NCI-H82 treated with DMSO at 0.1 percent for 48 hours (cell line): ENCODE measurements at regions not wholly inside any gene's neighbourhood (a gene's known extent, or its start where the extent isn't known, plus 50 kb on each side); places are given as distances from the start of the nearest gene placed in this dataset.
"Not testable (repeated sequence)": the region's sequence is repeated elsewhere in the genome, so short reads cannot be mapped to it uniquely, and the experiment has no call there.

Experiments used
- DNase-seq: peaks from one replicate; lab custom pipeline; 2025; ENCODE audit not compliant: unreplicated experiment; lab: John Stamatoyannopoulos, UW

DNA sequence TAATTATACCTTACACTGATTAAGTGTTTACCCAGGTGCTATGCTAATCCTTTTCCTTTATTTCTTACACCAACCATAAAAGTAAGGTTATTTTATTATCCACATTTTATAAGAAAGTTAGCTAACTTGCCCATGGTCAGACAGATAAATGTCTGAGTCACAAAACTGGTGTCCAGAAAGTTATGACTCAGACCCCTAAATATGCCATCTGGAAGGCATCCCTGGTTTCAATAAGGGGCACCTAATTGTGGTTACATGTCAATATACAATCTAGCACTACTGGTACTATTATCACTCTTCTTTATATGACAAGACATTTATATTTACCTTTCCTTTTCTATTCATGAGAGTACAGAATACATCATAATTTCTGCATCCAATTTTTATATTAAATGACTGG is 496.5 kb upstream of the ADGRL2 start:
- no peak for DNase-seq

DNA sequence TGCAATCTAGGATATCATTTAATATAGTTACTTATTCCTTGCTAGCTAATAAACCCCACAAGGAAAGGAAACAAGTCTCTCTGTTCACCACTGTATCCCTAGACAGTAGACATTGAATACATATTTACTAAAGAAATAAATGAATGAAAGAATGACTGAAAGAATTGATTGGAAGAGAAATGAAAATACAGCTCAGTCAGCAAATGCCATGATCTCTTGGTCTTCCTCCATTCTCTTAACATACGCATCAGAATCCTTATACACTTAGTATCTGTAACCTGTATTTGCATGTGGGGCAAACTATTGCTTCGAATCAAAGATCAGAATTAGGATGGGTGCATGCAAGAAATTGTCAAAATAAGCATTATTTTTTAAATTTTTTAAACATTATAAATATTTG is 500.8 kb upstream of the ADGRL2 start:
- DNase-seq = no peak

DNA sequence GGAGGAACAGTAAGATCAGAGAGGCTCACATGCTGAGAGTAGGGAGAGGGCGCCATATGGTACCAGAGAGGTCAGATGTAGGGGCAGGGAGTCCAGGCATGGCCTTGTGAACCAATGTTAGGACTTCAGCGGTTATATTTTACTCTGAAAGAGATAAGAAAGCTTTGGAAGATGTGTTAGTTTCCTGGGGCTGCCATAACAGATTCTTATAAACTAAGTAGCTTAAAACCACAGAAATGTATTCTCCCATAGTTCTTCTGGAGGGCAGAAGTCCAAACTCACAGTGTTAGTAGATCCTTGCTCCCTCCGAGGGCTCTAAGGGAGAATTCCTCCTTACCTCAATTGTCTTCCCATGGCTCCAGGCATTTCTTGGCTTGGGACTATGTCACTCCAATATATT is 502.5 kb upstream of the ADGRL2 start:
- DNase-seq = no peak

DNA sequence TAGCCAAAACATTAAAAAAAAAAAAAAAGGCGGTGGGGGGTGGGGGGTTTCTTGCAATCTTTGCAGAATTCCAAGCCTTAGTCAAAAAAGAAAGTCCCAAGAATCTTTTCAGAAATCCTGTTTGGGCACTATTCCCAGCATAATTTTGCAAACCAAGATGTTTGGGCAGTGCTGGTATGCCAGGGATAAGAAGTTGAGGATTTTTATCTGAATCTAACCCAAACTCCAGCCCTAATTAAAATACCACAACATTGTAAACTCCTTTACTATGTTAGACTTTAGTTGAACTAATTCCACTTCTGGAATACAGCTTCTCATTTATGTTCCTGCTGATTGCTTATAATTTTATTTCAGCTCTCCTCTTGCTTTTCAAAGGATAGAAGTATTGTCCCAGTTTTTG is 504.1 kb upstream of the ADGRL2 start:
- no peak for DNase-seq

DNA sequence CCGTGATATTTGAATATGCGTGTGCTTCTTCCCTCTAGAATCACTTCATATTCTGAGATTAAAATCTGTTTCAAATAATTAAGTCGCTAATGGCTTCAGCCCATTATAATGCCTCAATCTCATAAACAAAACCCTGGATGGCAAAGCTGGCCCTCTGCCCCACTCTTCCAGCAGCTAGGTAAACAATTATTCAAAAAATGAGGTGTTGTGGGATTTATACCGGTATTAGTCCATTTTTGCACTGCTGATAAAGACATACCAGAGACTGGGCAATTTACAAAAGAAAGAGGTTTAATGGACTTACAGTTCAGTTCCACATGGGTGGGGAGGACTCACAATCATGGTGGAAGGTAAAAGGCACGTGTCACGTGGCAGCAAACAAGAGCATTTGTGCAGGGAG is 510.4 kb upstream of the ADGRL2 start:
- no peak for DNase-seq

DNA sequence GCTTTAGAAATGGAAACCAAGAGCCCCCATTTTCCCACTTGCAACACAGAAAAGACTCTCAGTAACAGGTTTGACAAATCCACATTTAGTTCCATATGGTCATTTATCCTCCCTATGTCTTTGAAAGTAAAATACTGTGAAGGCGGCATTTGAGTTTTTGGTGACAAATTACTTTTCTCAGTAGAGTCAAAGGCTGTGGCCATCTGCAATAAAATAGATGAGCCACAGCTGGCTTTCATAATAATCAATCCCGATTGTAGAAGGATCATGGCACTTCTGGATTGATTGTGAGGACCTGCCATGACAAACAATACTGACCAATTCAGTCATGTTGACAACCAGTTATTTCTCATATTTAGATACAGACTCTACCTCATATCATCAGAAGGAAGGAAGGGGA is 512.0 kb upstream of the ADGRL2 start:
- no peak for DNase-seq

DNA sequence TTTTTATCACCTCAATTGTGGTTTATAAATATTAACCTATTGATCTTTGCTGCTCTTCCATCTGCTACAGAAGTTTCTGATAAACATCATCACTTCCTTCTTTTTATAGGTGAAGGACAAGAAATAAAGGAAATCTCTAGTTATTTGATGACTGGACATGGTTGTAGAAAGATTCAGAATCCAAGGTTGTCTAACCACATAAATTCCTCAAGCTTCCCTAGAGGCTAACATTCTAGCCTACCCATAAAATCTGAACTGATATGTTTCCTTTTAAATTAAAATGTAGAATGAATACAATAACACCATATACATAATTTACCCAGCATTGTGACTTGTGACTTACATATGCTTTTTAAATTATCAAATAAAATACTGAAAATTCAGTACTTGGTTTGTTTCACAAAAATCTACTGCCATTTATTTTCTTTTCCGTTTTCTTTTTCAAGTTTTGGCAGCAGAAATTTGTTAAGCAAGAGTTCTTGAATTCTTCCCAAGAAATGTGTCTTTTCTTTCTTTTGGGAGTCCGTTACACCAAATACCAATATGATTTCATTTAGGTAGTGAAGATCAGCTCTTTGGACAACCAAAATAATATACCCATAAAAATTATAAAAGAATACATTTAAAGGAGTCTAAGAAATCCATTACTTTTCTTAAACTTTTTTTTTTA is 513.2 kb upstream of the ADGRL2 start:
- DNase-seq = no peak

DNA sequence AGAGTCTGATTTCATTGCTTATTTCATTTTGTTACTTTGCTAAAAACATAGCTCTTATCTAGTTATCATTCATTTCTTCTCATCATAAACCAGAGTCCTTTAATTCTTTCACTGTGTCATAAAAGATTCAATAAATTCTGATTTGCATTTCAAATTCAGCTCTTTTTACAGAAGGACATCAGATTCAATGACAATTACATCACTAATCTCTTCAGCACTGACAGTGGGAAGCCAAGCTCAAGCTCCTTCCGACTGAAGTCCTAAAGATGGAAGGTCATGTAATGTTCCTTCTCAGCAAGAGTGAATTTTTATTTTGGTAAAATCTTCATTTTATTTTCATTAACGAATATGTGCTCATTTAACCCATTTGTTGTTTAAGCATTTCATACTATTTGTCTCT is 530.7 kb upstream of the ADGRL2 start:
- no peak for DNase-seq

DNA sequence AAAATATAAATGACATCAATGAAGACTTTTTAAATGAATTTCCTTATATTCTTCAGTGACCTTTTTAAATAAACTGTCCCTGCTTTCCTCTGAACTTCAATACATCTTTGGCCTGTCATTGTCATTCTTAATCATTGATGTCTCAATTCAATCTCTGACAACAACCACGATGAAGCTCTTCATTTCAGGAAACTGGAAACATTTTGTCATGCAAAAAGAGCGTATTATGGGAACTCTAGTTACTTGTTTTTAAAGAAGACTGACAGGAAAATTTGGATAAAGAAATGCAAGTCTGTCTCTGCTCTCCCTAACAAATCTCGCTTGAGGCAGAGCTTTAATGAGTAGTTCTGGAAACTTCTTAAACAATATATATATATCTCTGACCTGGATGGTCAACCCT is 535.8 kb upstream of the ADGRL2 start:
- DNase-seq = no peak

DNA sequence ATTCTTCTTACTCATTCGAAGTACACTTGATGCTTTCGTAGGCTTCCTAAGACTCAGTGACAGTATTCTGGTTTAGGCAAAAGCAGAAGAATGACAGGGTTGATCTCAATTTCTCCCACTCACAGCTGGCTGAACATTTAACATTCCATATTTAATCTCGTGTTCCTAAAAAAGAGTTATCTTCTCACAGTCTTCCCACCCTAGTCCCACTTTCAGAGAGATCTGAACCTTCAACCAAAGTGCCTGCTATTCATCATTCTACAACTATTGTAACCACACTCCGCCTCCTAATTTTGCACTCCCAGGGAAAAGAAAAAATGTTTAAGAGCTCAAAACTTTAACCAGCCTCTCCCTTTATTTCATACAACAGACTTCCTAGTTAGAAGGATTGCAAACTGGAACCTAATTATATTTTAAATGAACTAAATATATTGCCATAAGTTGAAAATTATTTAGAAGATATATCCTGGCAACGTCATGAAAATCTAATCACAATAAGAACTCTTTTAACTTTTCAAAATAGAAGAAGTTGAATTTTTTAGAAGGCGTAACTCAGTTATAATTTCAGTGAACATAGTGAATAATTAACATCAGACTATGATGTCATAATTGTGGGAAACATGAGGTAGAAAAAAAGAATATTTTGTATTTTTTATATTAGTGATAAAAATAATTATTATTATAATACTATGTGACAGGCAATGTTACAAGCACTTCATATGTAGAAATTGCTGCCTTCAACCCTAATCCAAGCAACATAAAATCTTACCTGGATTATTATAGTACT is 540.9 kb upstream of the ADGRL2 start:
- DNase-seq = no peak

DNA sequence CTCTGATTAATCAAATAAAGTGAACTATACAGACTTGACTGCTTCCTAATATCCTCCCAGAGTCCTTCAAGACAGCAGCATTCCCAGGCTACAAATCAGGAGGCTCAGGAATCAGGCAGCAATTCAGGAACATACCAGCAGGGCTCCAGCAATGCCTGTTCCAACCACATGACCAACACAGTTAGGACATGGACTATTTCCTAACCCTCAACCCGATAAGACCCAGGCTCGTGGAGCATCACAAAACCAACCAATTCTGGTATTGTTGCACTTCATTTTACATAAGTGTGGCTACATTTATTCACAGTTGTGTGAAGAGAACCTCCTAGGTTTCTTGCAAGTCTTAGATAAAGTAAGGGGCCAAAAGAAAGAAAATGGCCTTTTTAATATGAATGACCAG is 546.2 kb upstream of the ADGRL2 start:
- no peak for DNase-seq

DNA sequence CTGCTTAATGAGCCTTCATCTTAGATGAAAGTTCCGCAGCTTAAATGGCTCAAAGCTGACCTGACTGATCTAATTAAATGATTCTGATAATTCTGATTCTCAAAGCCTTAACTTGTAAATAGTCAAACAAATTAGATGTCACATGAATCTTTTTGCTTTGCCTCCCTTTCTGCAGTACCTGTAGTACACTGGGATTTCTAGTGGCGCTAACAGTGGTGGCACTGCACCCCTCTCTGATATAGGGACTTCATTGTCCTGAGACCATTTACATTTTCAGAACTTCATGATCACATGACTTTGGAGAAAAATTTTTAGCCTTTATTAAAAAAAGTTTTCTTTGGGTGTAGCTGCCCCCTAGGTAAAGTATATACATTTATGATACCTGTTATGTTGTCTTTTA is 546.7 kb upstream of the ADGRL2 start:
- DNase-seq = no peak

DNA sequence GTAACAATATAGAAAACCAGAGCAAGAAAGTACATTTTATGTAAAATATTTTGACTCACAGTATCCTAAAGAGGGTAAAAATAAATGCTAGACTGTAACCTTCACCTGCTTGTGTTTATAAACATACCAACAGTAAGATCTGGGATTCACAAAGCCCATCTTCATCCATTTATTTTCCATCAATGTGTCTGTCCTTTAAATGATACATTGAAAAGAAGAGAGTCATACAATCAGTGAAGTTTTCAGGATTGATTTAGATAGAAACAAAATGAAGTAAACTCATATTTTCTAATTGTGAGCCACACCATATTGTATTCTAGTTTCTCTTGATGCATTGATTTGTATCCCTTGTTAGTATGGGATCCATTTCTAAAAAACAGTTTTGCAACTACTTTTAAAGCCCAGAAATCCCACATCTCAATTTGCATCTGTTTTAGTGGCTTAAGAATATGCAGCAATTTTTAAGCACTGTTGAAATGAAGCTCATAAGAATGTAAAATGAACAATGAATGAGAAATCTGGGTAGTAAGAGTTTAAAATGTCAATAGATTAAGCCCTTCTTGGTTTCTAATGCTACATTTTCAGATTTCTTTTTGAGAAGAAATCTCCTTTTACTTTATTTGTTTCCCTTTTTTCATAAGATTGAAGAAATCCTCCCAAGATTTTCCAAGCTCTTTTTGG is 548.1 kb upstream of the ADGRL2 start:
- no peak for DNase-seq

DNA sequence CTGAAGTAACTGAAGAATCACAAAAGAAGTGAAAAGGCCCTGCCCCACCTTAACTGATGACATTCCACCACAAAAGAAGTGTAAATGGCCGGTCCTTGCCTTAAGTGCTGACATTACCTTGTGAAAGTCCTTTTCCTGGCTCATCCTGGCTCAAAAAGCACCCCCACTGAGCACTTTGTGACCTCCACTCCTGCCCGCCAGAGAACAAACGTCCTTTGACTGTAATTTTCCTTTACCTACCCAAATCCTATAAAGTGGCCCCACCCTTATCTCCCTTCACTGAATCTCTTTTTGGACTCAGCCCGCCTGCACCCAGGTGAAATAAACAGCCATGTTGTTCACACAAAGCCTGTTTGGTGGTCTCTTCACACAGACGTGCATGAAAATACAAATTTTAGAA is 549.9 kb upstream of the ADGRL2 start:
- not testable (repeated sequence) for DNase-seq

DNA sequence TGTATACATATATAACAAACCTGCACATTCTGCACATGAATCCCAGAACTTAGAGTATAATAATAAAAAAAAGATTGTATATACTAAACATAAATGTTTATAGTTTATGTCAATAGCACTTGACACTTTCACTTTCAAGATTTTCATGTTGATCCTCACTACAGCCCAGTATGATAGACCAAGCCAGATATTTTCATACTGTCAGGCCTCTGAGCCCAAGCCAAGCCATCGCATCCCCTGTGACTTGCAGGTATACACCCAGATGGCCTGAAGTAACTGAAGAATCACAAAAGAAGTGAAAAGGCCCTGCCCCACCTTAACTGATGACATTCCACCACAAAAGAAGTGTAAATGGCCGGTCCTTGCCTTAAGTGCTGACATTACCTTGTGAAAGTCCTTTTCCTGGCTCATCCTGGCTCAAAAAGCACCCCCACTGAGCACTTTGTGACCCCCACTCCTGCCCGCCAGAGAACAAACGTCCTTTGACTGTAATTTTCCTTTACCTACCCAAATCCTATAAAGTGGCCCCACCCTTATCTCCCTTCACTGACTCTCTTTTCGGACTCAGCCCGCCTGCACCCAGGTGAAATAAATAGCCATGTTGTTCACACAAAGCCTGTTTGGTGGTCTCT is 555.5 kb upstream of the ADGRL2 start:
- not testable (repeated sequence) for DNase-seq

DNA sequence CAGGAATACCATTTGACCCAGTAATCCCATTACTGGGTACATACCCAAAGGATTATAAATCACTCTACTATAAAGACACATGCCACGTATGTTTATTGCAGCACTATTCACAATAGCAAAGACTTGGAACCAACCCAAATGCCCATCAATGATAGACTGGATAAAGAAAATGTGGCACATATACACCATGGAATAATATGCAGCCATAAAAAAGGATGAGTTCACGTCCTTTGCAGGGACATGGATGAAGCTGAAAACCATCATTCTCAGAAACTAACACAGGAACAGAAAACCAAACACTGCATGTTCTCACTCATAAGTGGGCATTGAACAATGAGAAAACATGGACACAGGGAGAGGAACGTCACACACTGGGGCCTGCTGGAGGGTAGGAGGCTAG is 556.1 kb upstream of the ADGRL2 start:
- DNase-seq = not testable (repeated sequence)

DNA sequence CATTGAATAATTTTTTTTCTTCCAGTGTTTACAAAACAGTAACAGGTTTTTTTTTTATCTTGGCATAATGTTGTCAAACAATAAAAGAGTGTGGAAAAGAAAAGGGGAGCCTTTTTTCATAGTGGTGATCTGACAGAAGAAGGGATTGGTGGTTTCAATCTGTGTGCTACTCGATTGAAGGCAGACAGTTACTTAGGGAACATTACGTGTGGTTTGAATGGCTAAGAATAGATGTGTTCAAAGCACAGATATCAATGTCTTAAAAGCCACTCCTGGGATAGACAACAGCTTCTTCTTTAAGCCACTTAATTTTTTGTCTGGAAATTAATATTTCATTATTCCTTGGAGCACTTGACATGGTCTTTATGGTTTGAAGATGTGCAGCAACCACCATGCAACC is 558.6 kb upstream of the ADGRL2 start:
- DNase-seq = no peak

DNA sequence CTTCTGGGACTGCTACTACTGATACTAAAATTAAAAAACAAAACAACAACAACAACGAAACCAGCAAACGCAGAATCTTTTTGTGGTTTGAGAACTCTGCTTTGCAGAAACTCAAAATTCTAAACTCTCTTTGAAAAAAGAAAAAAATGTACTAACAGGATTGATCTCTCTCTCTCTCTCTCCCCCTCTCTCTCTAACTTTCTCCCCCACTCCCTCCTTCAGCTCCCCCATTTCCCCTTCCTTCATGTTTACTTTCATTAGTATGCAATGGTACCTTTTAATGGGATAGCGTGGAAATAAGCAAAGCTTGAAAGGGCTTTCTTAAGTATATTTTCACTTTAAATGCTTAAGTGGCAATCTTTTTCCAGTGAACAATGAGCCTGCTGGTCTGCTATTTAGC is 562.6 kb upstream of the ADGRL2 start:
- DNase-seq = no peak

DNA sequence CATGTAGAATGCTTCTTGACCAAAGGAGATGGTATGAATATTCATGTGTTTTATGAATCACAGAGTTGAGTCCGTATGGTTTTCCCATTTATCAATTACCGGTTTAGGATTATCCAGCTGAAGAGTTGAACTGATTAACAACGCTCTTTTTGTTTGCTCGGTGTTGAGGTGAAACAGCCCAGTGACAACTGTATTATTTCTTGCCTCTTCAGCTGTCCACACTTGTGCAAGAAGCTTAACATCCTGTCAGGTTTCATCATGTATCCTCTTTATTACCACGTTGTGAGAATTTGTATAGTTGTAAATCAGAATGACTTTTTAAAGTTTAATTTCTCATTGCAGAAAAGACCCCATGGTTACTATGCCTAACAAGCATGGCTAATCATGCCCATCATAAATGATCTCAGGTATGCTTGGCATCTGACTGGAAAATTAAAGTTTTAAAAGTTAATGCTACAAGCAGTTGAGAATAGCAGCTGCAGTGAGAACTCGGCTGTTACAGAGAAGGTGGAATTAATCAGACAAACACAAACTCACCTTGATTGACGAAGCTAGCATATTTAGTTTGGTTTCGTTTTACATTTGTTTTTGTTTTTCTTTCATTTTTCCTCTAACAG is 563.2 kb upstream of the ADGRL2 start:
- DNase-seq = no peak

DNA sequence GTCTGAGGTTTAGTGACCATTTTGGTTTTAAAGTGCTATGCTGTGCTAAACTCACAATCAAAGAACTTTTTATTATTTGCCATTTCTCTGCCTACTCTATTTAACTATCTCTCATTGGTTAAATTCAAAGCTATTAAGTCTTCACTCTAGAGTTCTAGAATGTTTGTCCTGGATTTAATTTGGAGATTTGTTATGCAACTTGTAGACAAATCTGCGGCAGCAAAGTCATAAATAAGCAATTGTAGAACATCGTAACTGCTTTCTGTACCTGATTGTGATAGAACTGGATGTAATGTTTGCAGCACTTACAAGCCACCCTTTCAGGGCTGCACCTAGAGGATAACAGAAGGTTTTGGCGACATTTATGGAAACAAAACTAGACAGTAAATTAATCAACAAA is 566.5 kb upstream of the ADGRL2 start:
- DNase-seq = no peak

DNA sequence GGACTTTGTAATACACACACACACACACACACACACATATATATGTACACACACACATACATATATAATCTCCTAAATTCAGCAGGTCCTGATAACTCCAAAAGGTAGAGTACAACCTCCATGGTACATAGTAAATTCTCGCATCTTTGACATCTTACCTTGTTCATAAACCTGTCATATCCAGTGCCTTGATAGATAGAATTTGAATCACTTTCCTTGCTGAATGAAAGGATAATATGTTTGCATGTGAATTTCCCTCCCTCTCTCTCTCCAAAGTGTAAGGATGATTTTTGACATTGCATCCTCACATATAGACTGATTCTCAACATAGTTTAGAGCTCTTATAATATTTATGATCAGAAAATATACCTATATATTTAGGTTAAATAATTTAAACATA is 567.1 kb upstream of the ADGRL2 start:
- DNase-seq = no peak
